MM.1S (cell line): ENCODE measurements at regions not wholly inside any gene's neighbourhood (a gene's known extent, or its start where the extent isn't known, plus 50 kb on each side); places are given as distances from the start of the nearest gene placed in this dataset.

Experiments used
- DNase-seq: peaks from one replicate; pipeline ENCODE4 v3.0.0-alpha.2; 2015
- H2AFZ ChIP-seq: fragments of 300-600 bp; sonication (generic); 2 replicates; pipeline ENCODE4 v1.6.0; 2016; ENCODE audit warnings: antibody characterized with exemption, low read length
- H3F3A ChIP-seq: fragments of 300-600 bp; sonication (generic); 2 replicates; pipeline ENCODE4 v1.6.1; 2016; ENCODE audit warnings: mild to moderate bottlenecking, antibody characterized with exemption, low read length, moderate library complexity, mixed read lengths; ENCODE audit not compliant: insufficient read depth
- H3K27ac ChIP-seq: fragments of 300-600 bp; sonication (generic); 2 replicates; pipeline ENCODE4 v1.5.1; 2016; ENCODE audit warnings: mild to moderate bottlenecking, low read length
- H3K27me3 ChIP-seq: fragments of 300-600 bp; sonication (generic); replicated peaks from 2 replicates; pipeline ENCODE4 v1.6.0; 2016; ENCODE audit warnings: low read length; ENCODE audit not compliant: insufficient read depth
- H3K36me3 ChIP-seq: fragments of 300-600 bp; sonication (generic); replicated peaks from 2 replicates; pipeline ENCODE4 v1.6.1; 2016; ENCODE audit warnings: mild to moderate bottlenecking, low read length, mixed read lengths; ENCODE audit not compliant: insufficient read depth
- H3K4me1 ChIP-seq: fragments of 300-600 bp; sonication (generic); 2 replicates; pipeline ENCODE4 v1.6.1; 2016; ENCODE audit warnings: low read length, mixed read lengths
- H3K4me2 ChIP-seq: fragments of 300-600 bp; sonication (generic); 2 replicates; pipeline ENCODE4 v1.6.0; 2016; ENCODE audit warnings: low read depth, low read length
- H3K4me3 ChIP-seq: fragments of 300-600 bp; sonication (generic); 2 replicates; pipeline ENCODE4 v1.5.1; 2016; ENCODE audit warnings: low read length, mixed read lengths
- H3K79me2 ChIP-seq: fragments of 300-600 bp; sonication (generic); 2 replicates; pipeline ENCODE4 v1.6.1; 2016; ENCODE audit warnings: mixed run types, low read length, mixed read lengths
- H3K9ac ChIP-seq: fragments of 300-600 bp; sonication (generic); 2 replicates; pipeline ENCODE4 v1.6.1; 2016; ENCODE audit warnings: low read length, mixed read lengths
- H3K9me2 ChIP-seq: fragments of 300-600 bp; sonication (generic); replicated peaks from 2 replicates; pipeline ENCODE4 v1.6.1; 2016; ENCODE audit warnings: mild to moderate bottlenecking, low read length, mixed read lengths; ENCODE audit not compliant: insufficient read depth
- H3K9me3 ChIP-seq: fragments of 300-600 bp; sonication (generic); replicated peaks from 2 replicates; pipeline ENCODE4 v1.6.1; 2016; ENCODE audit warnings: mild to moderate bottlenecking, low read length, mixed read lengths; ENCODE audit not compliant: insufficient read depth
- H4K20me1 ChIP-seq: fragments of 300-600 bp; sonication (generic); 2 replicates; pipeline ENCODE4 v1.6.1; 2016; ENCODE audit warnings: mild to moderate bottlenecking, low read length, moderate library complexity, mixed read lengths; ENCODE audit not compliant: insufficient read depth
- CTCF ChIP-seq: fragments of 300-600 bp; sonication (generic); IDR thresholded peaks from 2 replicates; pipeline ENCODE4 v1.5.1; 2016; ENCODE audit warnings: antibody characterized with exemption, low read length, mixed read lengths
- EZH2 ChIP-seq: fragments of 300-600 bp; sonication (generic); optimal IDR thresholded peaks from 2 replicates; pipeline ENCODE3; 2017; ENCODE audit warnings: low read depth, mild to moderate bottlenecking, antibody characterized with exemption, low read length, mixed read lengths
- EZH2phosphoT487 ChIP-seq: fragments of 300-600 bp; sonication (generic); IDR thresholded peaks from 2 replicates; pipeline ENCODE4 v1.6.1; 2018; ENCODE audit warnings: antibody characterized with exemption, low read length

GRCh38 chr13:104833221-104833620, 1702.2 kb downstream of the EFNB2 start:
- Histone ChIP-seq H3F3A (no peaks in the 10 kb centered on the region), H3K79me2 (no peaks in the 10 kb centered on the region), H3K27me3 (no peaks in the 10 kb centered on the region), H4K20me1 (no peaks in the 10 kb centered on the region), H3K4me3 (no peak overlapping the region), H3K4me2 (no peak overlapping the region), H3K9me3 (no peaks in the 10 kb centered on the region), H3K36me3 (no peaks in the 10 kb centered on the region), H3K9me2 (no peaks in the 10 kb centered on the region), H3K9ac (no peak overlapping the region), H2AFZ (no peak overlapping the region), H3K4me1 (no peaks in the 10 kb centered on the region), H3K27ac (no peak overlapping the region)
- TF ChIP-seq CTCF (no peak), EZH2phosphoT487 (no peak), EZH2 (no peak)
- DNase-seq, result no peak

GRCh38 chr13:104832231-104832630, 1703.2 kb downstream of the EFNB2 start:
- no peaks in the 10 kb centered on the region for H3K27me3 ChIP-seq
- H3K4me3 ChIP-seq, result no peak overlapping the region
- TF ChIP-seq CTCF (no peak), EZH2phosphoT487 (no peak), EZH2 (no peak)
- no peaks in the 10 kb centered on the region for H3K4me1 ChIP-seq
- no peaks in the 10 kb centered on the region for H4K20me1 ChIP-seq
- H3K9ac ChIP-seq, result no peak overlapping the region
- no peaks in the 10 kb centered on the region for H3K79me2 ChIP-seq
- no peak overlapping the region for H3K27ac ChIP-seq
- no peaks in the 10 kb centered on the region for H3K9me2 ChIP-seq
- H3K4me2 ChIP-seq, result no peak overlapping the region
- H3F3A ChIP-seq, result no peaks in the 10 kb centered on the region
- DNase-seq, result no peak
- H3K36me3 ChIP-seq, result no peaks in the 10 kb centered on the region
- H3K9me3 ChIP-seq, result no peaks in the 10 kb centered on the region
- H2AFZ ChIP-seq, result no peak overlapping the region

GRCh38 chr13:104831831-104832230, 1703.6 kb downstream of the EFNB2 start:
- no peak for DNase-seq
- Histone ChIP-seq H2AFZ (no peak overlapping the region), H3K4me1 (no peaks in the 10 kb centered on the region), H3K36me3 (no peaks in the 10 kb centered on the region), H3F3A (no peaks in the 10 kb centered on the region), H3K9ac (no peak overlapping the region), H3K79me2 (no peaks in the 10 kb centered on the region), H3K27me3 (no peaks in the 10 kb centered on the region), H3K4me2 (no peak overlapping the region), H3K27ac (no peak overlapping the region), H3K9me3 (no peaks in the 10 kb centered on the region), H4K20me1 (no peaks in the 10 kb centered on the region), H3K9me2 (no peaks in the 10 kb centered on the region), H3K4me3 (no peak overlapping the region)
- no peak for TF ChIP-seq EZH2phosphoT487
- no peak for TF ChIP-seq CTCF
- no peak for TF ChIP-seq EZH2
